Endodermal cell (in vitro differentiated cells): ENCODE measurements at regions not wholly inside any gene's neighbourhood (a gene's known extent, or its start where the extent isn't known, plus 50 kb on each side); places are given as distances from the start of the nearest gene placed in this dataset.

Experiments
- DNase-seq: peaks from one replicate; pipeline ENCODE4 v3.0.0-alpha.2; 2017
- H3K27ac ChIP-seq: 2 replicates; pipeline ENCODE4 v1.5.1; 2013; ENCODE audit warnings: mild to moderate bottlenecking, low read depth, low read length, moderate library complexity
- H3K27me3 ChIP-seq: 2 replicates; pipeline ENCODE4 v1.6.1; 2013; ENCODE audit warnings: mild to moderate bottlenecking, low read length, moderate library complexity; ENCODE audit not compliant: insufficient read depth, control insufficient read depth, poor library complexity, severe bottlenecking
- H3K36me3 ChIP-seq: 2 replicates; pipeline ENCODE4 v1.7.0; 2013; ENCODE audit warnings: mild to moderate bottlenecking, low read length, moderate library complexity; ENCODE audit not compliant: control insufficient read depth, insufficient read depth
- H3K4me1 ChIP-seq: one replicate; pipeline ENCODE4 v1.7.0; 2013; ENCODE audit warnings: low read length; ENCODE audit not compliant: control insufficient read depth, insufficient read depth
- H3K4me3 ChIP-seq: 2 replicates; pipeline ENCODE4 v1.5.1; 2013; ENCODE audit warnings: mild to moderate bottlenecking, low read length, moderate library complexity
- H3K9ac ChIP-seq: 2 replicates; pipeline ENCODE4 v1.6.1; 2013; ENCODE audit warnings: mild to moderate bottlenecking, low read length, moderate library complexity; ENCODE audit not compliant: poor library complexity, severe bottlenecking; ENCODE audit errors: extremely low read depth
- H3K9me3 ChIP-seq: 2 replicates; pipeline ENCODE4 v1.6.1; 2013; ENCODE audit warnings: mild to moderate bottlenecking, low read length, moderate library complexity; ENCODE audit not compliant: control insufficient read depth
- H3K27ac Mint-ChIP-seq: 2 replicates; pipeline ENCODE4 v1.8.0; 2020; ENCODE audit warnings: mixed read lengths
- H3K27me3 Mint-ChIP-seq: 2 replicates; pipeline ENCODE4 v1.8.0; 2021; ENCODE audit warnings: mild to moderate bottlenecking, mixed read lengths; ENCODE audit not compliant: insufficient read depth
- H3K36me3 Mint-ChIP-seq: 2 replicates; pipeline ENCODE4 v1.8.0; 2020; ENCODE audit warnings: low read depth, mixed read lengths
- H3K4me1 Mint-ChIP-seq: 2 replicates; pipeline ENCODE4 v1.8.0; 2020; ENCODE audit warnings: mixed read lengths
- H3K4me3 Mint-ChIP-seq: 2 replicates; pipeline ENCODE4 v1.8.0; 2020; ENCODE audit warnings: mild to moderate bottlenecking, moderate library complexity, mixed read lengths
- H3K9me3 Mint-ChIP-seq: 2 replicates; pipeline ENCODE4 v1.8.0; 2020; ENCODE audit warnings: mild to moderate bottlenecking, mixed read lengths
- WGBS, 2 experiments: methylation state at CpG; one replicate each; pipeline versions ENCODE4 v1.1.5 to v1.1.7; 2013; ENCODE audit warnings: missing lambda C conversion rate in 2 of 2, mixed read lengths in 1 of 2; ENCODE audit not compliant: insufficient coverage in 1 of 2, insufficient read length in 1 of 2; 5-methylcytosine and 5-hydroxymethylcytosine counted together
- TF ChIP-seq, protein P1 (sequence below): fragments of 200-600 bp; sonication (generic); conservative IDR thresholded peaks from 2 replicates; pipeline ENCODE4 v1.5.0; 2021; ENCODE audit warnings: antibody characterized with exemption, mild to moderate bottlenecking

DNA sequence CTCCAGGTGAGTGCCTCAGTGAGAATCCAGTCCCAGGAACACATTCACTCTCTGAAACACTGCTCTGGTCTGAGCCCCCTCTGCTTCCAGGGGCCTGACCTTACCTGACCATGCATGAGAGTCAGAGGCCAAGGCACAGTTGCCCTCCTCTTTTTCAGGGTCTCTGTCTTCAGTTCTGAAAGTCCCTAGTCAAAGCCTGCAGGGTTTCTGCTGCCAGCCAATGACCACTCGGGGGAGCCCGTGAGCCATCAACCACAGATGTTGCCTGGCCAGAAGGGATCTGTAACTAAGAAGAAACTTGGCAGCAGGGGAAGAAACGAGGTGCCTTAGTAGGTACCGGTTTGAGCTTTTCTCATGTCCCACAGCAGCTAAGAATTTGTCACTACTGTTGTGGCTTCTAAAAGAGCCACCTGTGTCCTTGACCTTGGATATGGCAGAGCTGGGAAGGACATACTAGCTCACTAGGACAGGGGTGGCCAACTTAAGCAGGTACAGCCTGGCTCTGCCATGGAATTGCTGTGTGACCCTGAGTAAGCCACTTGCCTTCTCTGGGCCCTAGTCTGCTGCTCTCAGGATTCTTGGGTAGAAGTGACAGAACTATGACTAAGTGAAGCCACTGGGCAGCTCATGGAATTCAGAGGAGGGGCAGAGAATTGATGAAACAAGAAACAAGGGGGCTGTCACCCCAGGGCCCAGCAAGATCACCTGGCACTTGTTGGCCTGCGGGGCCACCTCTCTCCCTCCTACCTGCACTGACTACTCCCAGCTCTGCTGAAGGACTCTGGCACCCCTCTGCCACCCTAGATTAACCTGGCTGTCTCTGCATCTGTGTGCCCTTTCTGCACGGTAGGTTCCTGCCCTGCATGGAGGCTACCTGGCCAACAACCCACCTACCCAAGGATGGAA lies 83.8 kb upstream of the GPR26 start:
- no peak overlapping the region for H3K27ac ChIP-seq
- no peak overlapping the region for H3K9ac ChIP-seq
- Mint-ChIP-seq H3K9me3 (no peaks in the 10 kb centered on the region), H3K4me3 (no peak overlapping the region), H3K27me3 (peaks cover 32% of the 10 kb centered on the region), H3K4me1 (no peaks in the 10 kb centered on the region), H3K36me3 (no peaks in the 10 kb centered on the region), H3K27ac (no peak overlapping the region)
- no peak overlapping the region for H3K4me3 ChIP-seq
- H3K27me3 ChIP-seq, result peaks cover 39% of the 10 kb centered on the region
- TF ChIP-seq, protein P1, sequence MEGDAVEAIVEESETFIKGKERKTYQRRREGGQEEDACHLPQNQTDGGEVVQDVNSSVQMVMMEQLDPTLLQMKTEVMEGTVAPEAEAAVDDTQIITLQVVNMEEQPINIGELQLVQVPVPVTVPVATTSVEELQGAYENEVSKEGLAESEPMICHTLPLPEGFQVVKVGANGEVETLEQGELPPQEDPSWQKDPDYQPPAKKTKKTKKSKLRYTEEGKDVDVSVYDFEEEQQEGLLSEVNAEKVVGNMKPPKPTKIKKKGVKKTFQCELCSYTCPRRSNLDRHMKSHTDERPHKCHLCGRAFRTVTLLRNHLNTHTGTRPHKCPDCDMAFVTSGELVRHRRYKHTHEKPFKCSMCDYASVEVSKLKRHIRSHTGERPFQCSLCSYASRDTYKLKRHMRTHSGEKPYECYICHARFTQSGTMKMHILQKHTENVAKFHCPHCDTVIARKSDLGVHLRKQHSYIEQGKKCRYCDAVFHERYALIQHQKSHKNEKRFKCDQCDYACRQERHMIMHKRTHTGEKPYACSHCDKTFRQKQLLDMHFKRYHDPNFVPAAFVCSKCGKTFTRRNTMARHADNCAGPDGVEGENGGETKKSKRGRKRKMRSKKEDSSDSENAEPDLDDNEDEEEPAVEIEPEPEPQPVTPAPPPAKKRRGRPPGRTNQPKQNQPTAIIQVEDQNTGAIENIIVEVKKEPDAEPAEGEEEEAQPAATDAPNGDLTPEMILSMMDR, result peak; percentile 90
- no peaks in the 10 kb centered on the region for H3K36me3 ChIP-seq
- no peaks in the 10 kb centered on the region for H3K4me1 ChIP-seq
- H3K9me3 ChIP-seq, result no peaks in the 10 kb centered on the region
- WGBS, 2 experiments, result 33 to 34% methylated on average over 4 to 6 of the region's 6 CpGs
- peak; percentile 97 for DNase-seq

DNA sequence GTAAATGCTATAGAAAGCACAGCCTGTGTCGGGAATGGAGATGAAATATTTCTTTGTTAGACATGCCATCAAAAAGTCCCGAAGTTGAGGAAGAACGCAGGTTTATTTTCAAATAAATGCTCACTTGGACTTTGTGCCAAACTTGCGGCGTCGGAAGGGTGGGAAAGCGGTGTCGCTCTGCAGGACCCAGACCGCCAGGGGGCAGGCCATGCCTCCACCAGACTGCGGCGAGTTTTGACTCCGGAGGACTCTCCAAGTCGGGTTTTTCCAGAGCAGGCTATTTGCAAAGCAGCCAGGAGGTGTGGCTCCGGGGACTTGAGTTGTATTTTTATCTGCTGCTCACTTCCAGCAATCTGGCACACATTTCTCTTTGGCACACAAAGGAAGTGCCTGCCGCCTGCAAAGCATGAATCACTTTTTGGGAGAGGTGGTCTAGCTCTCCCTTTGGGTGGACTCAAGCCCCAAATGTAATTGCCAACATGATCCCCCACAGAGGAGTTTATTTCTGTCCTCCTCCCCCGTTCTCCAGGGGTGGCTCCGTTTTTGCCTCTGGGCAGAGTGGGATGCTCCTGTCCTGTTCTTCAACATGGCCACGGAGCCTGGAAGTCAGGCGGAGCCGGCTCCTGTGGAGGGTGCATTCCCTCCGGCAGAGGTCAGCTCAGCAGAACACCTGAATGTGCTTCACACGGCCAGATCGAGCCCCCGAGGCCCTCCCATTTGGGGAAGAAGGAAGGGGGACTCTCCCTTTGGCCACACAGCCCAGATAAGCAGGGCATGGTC lies 82.3 kb upstream of the GPR26 start:
- H3K27me3 ChIP-seq, result peaks cover 39% of the 10 kb centered on the region

DNA sequence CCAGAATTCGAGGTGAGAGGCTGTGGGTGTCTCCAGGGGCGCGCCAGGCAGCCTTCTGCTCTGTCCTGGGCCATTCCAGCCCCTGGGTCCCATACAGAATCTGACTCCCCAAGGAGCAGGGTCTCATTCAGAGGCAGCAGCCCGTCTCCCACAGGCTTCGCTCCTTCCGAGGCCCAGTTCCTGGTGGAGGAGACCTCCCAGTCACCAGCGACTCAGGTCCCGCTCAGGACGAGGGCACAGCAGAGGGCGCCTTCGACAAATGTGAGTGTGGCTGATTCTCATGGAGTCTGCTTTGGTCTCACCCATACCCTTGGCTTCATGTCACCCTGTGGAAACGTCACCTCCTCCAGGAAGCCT lies 81.8 kb upstream of the GPR26 start:
- H3K4me3 Mint-ChIP-seq, result no peak overlapping the region
- H3K4me3 ChIP-seq, result no peak overlapping the region
- WGBS, 2 experiments, result 80 to 84% methylated on average over 4 to 12 of the region's 12 CpGs
- no peaks in the 10 kb centered on the region for H3K9me3 ChIP-seq
- TF ChIP-seq, protein P1, result no peak
- DNase-seq, result peak; percentile 78
- no peak overlapping the region for H3K27ac Mint-ChIP-seq
- H3K27me3 Mint-ChIP-seq, result peaks cover 27% of the 10 kb centered on the region
- H3K9ac ChIP-seq, result no peak overlapping the region
- H3K36me3 Mint-ChIP-seq, result no peaks in the 10 kb centered on the region
- H3K27me3 ChIP-seq, result peaks cover 34% of the 10 kb centered on the region
- H3K4me1 Mint-ChIP-seq, result no peaks in the 10 kb centered on the region
- no peaks in the 10 kb centered on the region for H3K4me1 ChIP-seq
- H3K36me3 ChIP-seq, result no peaks in the 10 kb centered on the region
- H3K9me3 Mint-ChIP-seq, result no peaks in the 10 kb centered on the region
- no peak overlapping the region for H3K27ac ChIP-seq

More for the DNA sequence above, 82.3 kb upstream of the GPR26 start:
- no peaks in the 10 kb centered on the region for H3K4me1 ChIP-seq
- no peak overlapping the region for H3K9ac ChIP-seq
- no peak overlapping the region for H3K4me3 ChIP-seq
- no peak overlapping the region for H3K27ac ChIP-seq
- no peaks in the 10 kb centered on the region for H3K9me3 ChIP-seq
- TF ChIP-seq, protein P1, result peak; percentile 97
- 21 to 32% methylated on average over 16 to 24 of the region's 24 CpGs for WGBS, 2 experiments
- peak; percentile 95 for DNase-seq
- no peaks in the 10 kb centered on the region for H3K9me3 Mint-ChIP-seq
- H3K27me3 Mint-ChIP-seq, result peaks cover 30% of the 10 kb centered on the region
- H3K4me1 Mint-ChIP-seq, result no peaks in the 10 kb centered on the region
- H3K4me3 Mint-ChIP-seq, result no peak overlapping the region
- no peaks in the 10 kb centered on the region for H3K36me3 ChIP-seq
- H3K36me3 Mint-ChIP-seq, result no peaks in the 10 kb centered on the region
- H3K27ac Mint-ChIP-seq, result no peak overlapping the region
